Ovary (tissue), 3 donors: ENCODE measurements at regions not wholly inside any gene's neighbourhood (a gene's known extent, or its start where the extent isn't known, plus 50 kb on each side); places are given as distances from the start of the nearest gene placed in this dataset.

Experiments
- CTCF ChIP-seq, 3 donors: fragments of 450-650 bp in 2 of 3; fragments of 200-600 bp in 1 of 3; IDR thresholded peaks; one replicate each; pipeline versions ENCODE4 v1.5.1 to v1.8.0; 2016 to 2022; ENCODE audit warnings: antibody characterized with exemption in 3 of 3, mild to moderate bottlenecking in 1 of 3
- EP300 ChIP-seq: sonication (generic); formaldehyde crosslinking; IDR thresholded peaks from one replicate; pipeline ENCODE4 v1.6.1; 2017; ENCODE audit warnings: antibody characterized with exemption
- POLR2A ChIP-seq: fragments of 450-650 bp; IDR thresholded peaks from one replicate; pipeline ENCODE4 v1.6.1; 2017; ENCODE audit warnings: antibody characterized with exemption, mild to moderate bottlenecking, moderate library complexity
- donor health status: DM: no; HTN: no; CAD: no.

GRCh38 chr18:28411806-28412205 is 234.9 kb upstream of the CDH2 start:
- TF ChIP-seq CTCF (IDR thresholded peaks at IDR 0.05) (no peak), POLR2A (no peak), EP300 (no peak)
